ENCODE measurements at regions not wholly inside any gene's neighbourhood (a gene's known extent, or its start where the extent isn't known, plus 50 kb on each side); places are given as distances from the start of the nearest gene placed in this dataset.

DNA sequence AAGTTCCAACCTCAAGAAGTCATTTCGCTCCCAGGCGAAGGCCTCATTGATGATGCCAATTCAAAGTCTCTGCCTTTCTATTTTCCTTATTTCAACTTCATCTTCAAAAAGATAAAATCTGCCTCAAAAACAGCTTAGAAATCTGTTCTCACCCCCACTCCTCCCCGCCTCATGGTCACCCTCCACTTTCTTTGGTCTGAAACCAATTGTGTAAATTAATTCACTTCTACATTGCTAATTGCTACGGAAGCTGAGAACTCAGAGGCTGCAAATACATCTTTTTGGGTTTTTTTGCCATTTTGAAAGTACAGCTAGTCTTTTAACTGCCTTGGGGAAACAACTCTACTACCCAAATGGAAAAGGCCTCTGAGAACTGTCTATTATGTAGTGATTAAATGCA is 350.0 kb upstream of the SLC24A2 start:
- no peaks in the 10 kb centered on the region for H3K79me1 ChIP-seq (ENCODE audit: low read length)

DNA sequence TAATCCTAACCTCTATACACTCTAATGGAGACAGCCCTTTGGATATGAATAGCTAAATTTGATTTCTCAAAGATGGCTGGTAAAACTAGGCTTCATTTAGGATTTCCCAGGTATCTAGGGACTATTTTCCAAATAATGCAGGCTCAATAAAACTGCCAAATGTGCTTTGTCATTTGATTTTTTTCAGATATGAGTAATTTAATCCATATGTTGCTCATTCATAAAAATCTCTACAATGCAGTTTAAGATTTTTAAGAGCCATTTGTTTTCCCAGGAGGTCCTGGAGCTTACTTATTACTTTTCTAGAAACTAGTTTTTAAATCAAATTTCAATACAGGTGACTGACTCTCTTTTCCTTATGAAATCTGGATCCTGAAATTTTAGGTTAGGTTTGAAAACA is 349.3 kb upstream of the SLC24A2 start:
- H3K9ac ChIP-seq (ENCODE audit: low read length) = no peak overlapping the region
- no peak overlapping the region for H4K91ac ChIP-seq (ENCODE audit: low read depth, low read length)
- H3K9me3 ChIP-seq (ENCODE audit: insufficient read depth, low read depth, low read length) = no peaks in the 10 kb centered on the region
- no peaks in the 10 kb centered on the region for H3K4me1 ChIP-seq (ENCODE audit: control insufficient read depth in 1 of 2, insufficient read depth in 2 of 2, low read length in 2 of 2)
- no peaks in the 10 kb centered on the region for H3K79me1 ChIP-seq (ENCODE audit: low read length)
- no peak overlapping the region for H2BK12ac ChIP-seq (ENCODE audit: low read length)
- H3K18ac ChIP-seq (ENCODE audit: low read length) = no peak overlapping the region
- H2AK5ac ChIP-seq (ENCODE audit: low read length) = no peak overlapping the region
- no peak for DNase-seq
- no peaks in the 10 kb centered on the region for H3K36me3 ChIP-seq (ENCODE audit: control insufficient read depth in 1 of 2, insufficient read depth in 2 of 2, low read length in 2 of 2)
- no peak overlapping the region for H3K4me2 ChIP-seq (ENCODE audit: low read length)
- no peak overlapping the region for H2BK5ac ChIP-seq (ENCODE audit: low read depth, low read length, poor library complexity)
- no peak overlapping the region for H2AFZ ChIP-seq (ENCODE audit: insufficient read depth, low read length, poor library complexity)
- H3K79me2 ChIP-seq (ENCODE audit: control insufficient read depth, insufficient read depth, low read length, poor library complexity) = no peaks in the 10 kb centered on the region
- H2BK120ac ChIP-seq (ENCODE audit: insufficient read depth, low read length, poor library complexity) = no peak overlapping the region
- H3K23ac ChIP-seq (ENCODE audit: low read length) = no peak overlapping the region
- no peak overlapping the region for H4K8ac ChIP-seq (ENCODE audit: low read depth, low read length)
- no peak overlapping the region for H3K14ac ChIP-seq (ENCODE audit: low read length)
- no peaks in the 10 kb centered on the region for H3K27me3 ChIP-seq (ENCODE audit: insufficient read depth, low read length)
- no peak overlapping the region for H3K27ac ChIP-seq (ENCODE audit: low read depth, low read length)
- H3K4me3 ChIP-seq (ENCODE audit: low read depth, low read length) = no peak overlapping the region
- H3K4ac ChIP-seq (ENCODE audit: low read depth, low read length) = no peak overlapping the region
- no peak overlapping the region for H4K12ac ChIP-seq (ENCODE audit: low read depth, low read length)

More for the DNA sequence above, 350.0 kb upstream of the SLC24A2 start:
- WGBS (ENCODE audit: extremely low coverage, insufficient coverage, insufficient read length) = no CpG with 5 or more reads among the region's 4 CpGs
- H3K23ac ChIP-seq (ENCODE audit: low read length) = no peak overlapping the region
- no peak overlapping the region for H2BK5ac ChIP-seq (ENCODE audit: low read depth, low read length, poor library complexity)
- no peak overlapping the region for H4K8ac ChIP-seq (ENCODE audit: low read depth, low read length)
- H3K27ac ChIP-seq (ENCODE audit: low read depth, low read length) = no peak overlapping the region
- no peak for DNase-seq
- H3K27me3 ChIP-seq (ENCODE audit: insufficient read depth, low read length) = no peaks in the 10 kb centered on the region
- H3K79me2 ChIP-seq (ENCODE audit: control insufficient read depth, insufficient read depth, low read length, poor library complexity) = no peaks in the 10 kb centered on the region
- no peak overlapping the region for H2BK120ac ChIP-seq (ENCODE audit: insufficient read depth, low read length, poor library complexity)
- H4K12ac ChIP-seq (ENCODE audit: low read depth, low read length) = no peak overlapping the region
- no peak overlapping the region for H3K18ac ChIP-seq (ENCODE audit: low read length)
- no peak overlapping the region for H3K4ac ChIP-seq (ENCODE audit: low read depth, low read length)
- H3K4me2 ChIP-seq (ENCODE audit: low read length) = no peak overlapping the region
- no peaks in the 10 kb centered on the region for H3K4me1 ChIP-seq (ENCODE audit: control insufficient read depth in 1 of 2, insufficient read depth in 2 of 2, low read length in 2 of 2)
- H3K9me3 ChIP-seq (ENCODE audit: insufficient read depth, low read depth, low read length) = no peaks in the 10 kb centered on the region
- H4K91ac ChIP-seq (ENCODE audit: low read depth, low read length) = no peak overlapping the region
- no peak overlapping the region for H3K14ac ChIP-seq (ENCODE audit: low read length)
- H3K4me3 ChIP-seq (ENCODE audit: low read depth, low read length) = no peak overlapping the region
- no peaks in the 10 kb centered on the region for H3K36me3 ChIP-seq (ENCODE audit: control insufficient read depth in 1 of 2, insufficient read depth in 2 of 2, low read length in 2 of 2)
- H2AK5ac ChIP-seq (ENCODE audit: low read length) = no peak overlapping the region
- H2AFZ ChIP-seq (ENCODE audit: insufficient read depth, low read length, poor library complexity) = no peak overlapping the region
- H2BK12ac ChIP-seq (ENCODE audit: low read length) = no peak overlapping the region
- no peak overlapping the region for H3K9ac ChIP-seq (ENCODE audit: low read length)

DNA sequence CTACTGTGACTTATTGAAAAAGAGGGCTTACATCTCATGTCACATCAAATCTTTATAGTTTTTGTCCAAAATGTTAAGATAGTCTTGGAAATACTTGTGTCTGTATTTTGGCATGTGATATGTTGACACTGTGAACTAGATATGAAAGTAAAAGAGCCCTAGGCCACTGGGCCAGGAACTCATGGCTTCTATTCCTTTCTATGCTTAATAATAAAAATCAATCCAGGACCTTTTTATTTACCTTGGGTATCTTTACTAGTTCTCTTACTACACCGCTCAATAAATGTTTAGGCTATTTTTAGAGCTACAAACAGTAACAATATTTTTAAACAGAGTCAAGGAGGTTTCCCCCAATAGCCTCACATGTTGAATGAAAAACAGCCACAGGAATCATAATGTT is 348.6 kb upstream of the SLC24A2 start:
- no peak overlapping the region for H2BK12ac ChIP-seq (ENCODE audit: low read length)
- no peak for DNase-seq
- no peak overlapping the region for H4K91ac ChIP-seq (ENCODE audit: low read depth, low read length)
- H3K27me3 ChIP-seq (ENCODE audit: insufficient read depth, low read length) = no peaks in the 10 kb centered on the region
- no peak overlapping the region for H3K4me2 ChIP-seq (ENCODE audit: low read length)
- no peak overlapping the region for H2BK5ac ChIP-seq (ENCODE audit: low read depth, low read length, poor library complexity)
- H2AK5ac ChIP-seq (ENCODE audit: low read length) = no peak overlapping the region
- no peak overlapping the region for H3K27ac ChIP-seq (ENCODE audit: low read depth, low read length)
- H3K36me3 ChIP-seq (ENCODE audit: control insufficient read depth in 1 of 2, insufficient read depth in 2 of 2, low read length in 2 of 2) = no peaks in the 10 kb centered on the region
- no peak overlapping the region for H3K4me3 ChIP-seq (ENCODE audit: low read depth, low read length)
- no peak overlapping the region for H4K8ac ChIP-seq (ENCODE audit: low read depth, low read length)
- no peak overlapping the region for H3K23ac ChIP-seq (ENCODE audit: low read length)
- no peaks in the 10 kb centered on the region for H3K79me1 ChIP-seq (ENCODE audit: low read length)
- no peak overlapping the region for H3K14ac ChIP-seq (ENCODE audit: low read length)
- H3K4me1 ChIP-seq (ENCODE audit: control insufficient read depth in 1 of 2, insufficient read depth in 2 of 2, low read length in 2 of 2) = no peaks in the 10 kb centered on the region
- H4K12ac ChIP-seq (ENCODE audit: low read depth, low read length) = no peak overlapping the region
- no peak overlapping the region for H3K4ac ChIP-seq (ENCODE audit: low read depth, low read length)
- H2AFZ ChIP-seq (ENCODE audit: insufficient read depth, low read length, poor library complexity) = no peak overlapping the region
- WGBS (ENCODE audit: extremely low coverage, insufficient coverage, insufficient read length) = no CpG with 5 or more reads among the region's 1 CpG
- H3K18ac ChIP-seq (ENCODE audit: low read length) = no peak overlapping the region
- no peak overlapping the region for H3K9ac ChIP-seq (ENCODE audit: low read length)
- H3K79me2 ChIP-seq (ENCODE audit: control insufficient read depth, insufficient read depth, low read length, poor library complexity) = no peaks in the 10 kb centered on the region
- no peak overlapping the region for H2BK120ac ChIP-seq (ENCODE audit: insufficient read depth, low read length, poor library complexity)
- H3K9me3 ChIP-seq (ENCODE audit: insufficient read depth, low read depth, low read length) = no peaks in the 10 kb centered on the region

DNA sequence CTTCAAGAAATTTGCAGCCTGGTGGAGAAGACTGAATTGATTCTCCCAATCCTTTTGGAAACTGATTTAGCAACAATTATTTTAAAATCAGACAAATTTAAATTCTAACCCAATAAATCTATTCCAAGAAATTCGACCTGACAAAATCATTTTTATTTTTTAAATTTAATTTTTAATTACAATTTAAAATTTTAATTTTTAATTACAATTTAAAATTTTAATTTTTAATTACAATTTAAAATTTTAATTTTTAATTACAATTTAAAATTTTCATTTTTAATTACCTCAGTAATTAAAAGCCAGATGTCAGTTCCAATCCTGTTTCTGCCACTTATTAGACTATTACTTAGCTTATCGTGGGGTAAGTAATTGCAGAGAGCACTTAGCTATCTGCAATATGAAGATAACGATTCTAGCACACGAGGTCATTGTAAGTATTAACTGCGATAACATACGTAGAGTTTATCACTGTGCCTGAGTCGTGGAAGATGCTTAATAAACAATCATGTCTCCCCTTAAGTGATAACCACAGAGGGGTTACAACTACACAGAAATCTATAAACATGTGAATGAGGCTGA is 346.4 kb upstream of the SLC24A2 start:
- Histone ChIP-seq H3K27me3 (ENCODE audit: insufficient read depth, low read length) (no peaks in the 10 kb centered on the region), H3K4ac (ENCODE audit: low read depth, low read length) (no peak overlapping the region), H2BK120ac (ENCODE audit: insufficient read depth, low read length, poor library complexity) (no peak overlapping the region), H3K18ac (ENCODE audit: low read length) (no peak overlapping the region), H4K8ac (ENCODE audit: low read depth, low read length) (no peak overlapping the region), H3K14ac (ENCODE audit: low read length) (no peak overlapping the region), H3K4me3 (ENCODE audit: low read depth, low read length) (no peak overlapping the region), H2AFZ (ENCODE audit: insufficient read depth, low read length, poor library complexity) (no peak overlapping the region), H3K27ac (ENCODE audit: low read depth, low read length) (no peak overlapping the region), H4K12ac (ENCODE audit: low read depth, low read length) (no peak overlapping the region), H2BK12ac (ENCODE audit: low read length) (no peak overlapping the region), H3K23ac (ENCODE audit: low read length) (no peak overlapping the region), H2BK5ac (ENCODE audit: low read depth, low read length, poor library complexity) (no peak overlapping the region), H3K9ac (ENCODE audit: low read length) (no peak overlapping the region), H3K4me2 (ENCODE audit: low read length) (no peak overlapping the region), H3K36me3 (ENCODE audit: control insufficient read depth in 1 of 2, insufficient read depth in 2 of 2, low read length in 2 of 2) (no peaks in the 10 kb centered on the region), H4K91ac (ENCODE audit: low read depth, low read length) (no peak overlapping the region), H3K4me1 (ENCODE audit: control insufficient read depth in 1 of 2, insufficient read depth in 2 of 2, low read length in 2 of 2) (no peaks in the 10 kb centered on the region), H2AK5ac (ENCODE audit: low read length) (no peak overlapping the region), H3K9me3 (ENCODE audit: insufficient read depth, low read depth, low read length) (no peaks in the 10 kb centered on the region), H3K79me1 (ENCODE audit: low read length) (no peaks in the 10 kb centered on the region), H3K79me2 (ENCODE audit: control insufficient read depth, insufficient read depth, low read length, poor library complexity) (no peaks in the 10 kb centered on the region)
- 100% methylated on average over 1 of the region's 7 CpGs for WGBS (ENCODE audit: extremely low coverage, insufficient coverage, insufficient read length)
- no peak for DNase-seq

Data from trophoblast cell (in vitro differentiated cells and primary cell).